GM19395 (cell line): ENCODE measurements at regions not wholly inside any gene's neighbourhood (a gene's known extent, or its start where the extent isn't known, plus 50 kb on each side); places are given as distances from the start of the nearest gene placed in this dataset.

Source experiments
- ATAC-seq: cut with Tn5 transposase; IDR thresholded peaks from one replicate; pipeline ENCODE4 v1.9.1; 2021; ENCODE audit warnings: mild to moderate bottlenecking, moderate library complexity; ENCODE audit not compliant: unreplicated experiment

- ATAC-seq, result no peak
Measured at GRCh38 chr11:92692826-92693546, 276.5 kb upstream of the MTNR1B start.

GRCh38 chr11:92696076-92696475 is 273.4 kb upstream of the MTNR1B start:
- no peak for ATAC-seq

GRCh38 chr11:92697461-92698312 is 271.8 kb upstream of the MTNR1B start:
- no peak for ATAC-seq

GRCh38 chr11:92698742-92699141 is 270.7 kb upstream of the MTNR1B start:
- no peak for ATAC-seq

GRCh38 chr11:92702037-92702804 is 267.2 kb upstream of the MTNR1B start:
- ATAC-seq, result no peak

GRCh38 chr11:92702805-92703448 is 266.5 kb upstream of the MTNR1B start:
- ATAC-seq, result no peak

GRCh38 chr11:92703449-92703830 is 266.0 kb upstream of the MTNR1B start:
- ATAC-seq, result no peak

GRCh38 chr11:92707173-92707619 is 262.3 kb upstream of the MTNR1B start:
- no peak for ATAC-seq

- ATAC-seq, result no peak
Measured at GRCh38 chr11:92707665-92708064, 261.8 kb upstream of the MTNR1B start.

GRCh38 chr11:92709329-92709728 is 260.1 kb upstream of the MTNR1B start:
- no peak for ATAC-seq

- no peak for ATAC-seq
Measured at GRCh38 chr11:92711926-92712325, 257.5 kb upstream of the MTNR1B start.

- no peak for ATAC-seq
Measured at GRCh38 chr11:92714111-92714510, 255.3 kb upstream of the MTNR1B start.

GRCh38 chr11:92717240-92717639 is 252.2 kb upstream of the MTNR1B start:
- no peak for ATAC-seq

GRCh38 chr11:92720385-92720784 is 249.1 kb upstream of the MTNR1B start:
- no peak for ATAC-seq

GRCh38 chr11:92725352-92725751 is 244.1 kb upstream of the MTNR1B start:
- no peak for ATAC-seq

- ATAC-seq, result no peak
Measured at GRCh38 chr11:92727123-92727522, 242.3 kb upstream of the MTNR1B start.

GRCh38 chr11:92727769-92728168 is 241.7 kb upstream of the MTNR1B start:
- ATAC-seq, result no peak

- ATAC-seq, result no peak
Measured at GRCh38 chr11:92728628-92729027, 240.8 kb upstream of the MTNR1B start.

GRCh38 chr11:92735039-92735438 is 234.4 kb upstream of the MTNR1B start:
- ATAC-seq, result no peak

GRCh38 chr11:92738276-92738675 is 231.2 kb upstream of the MTNR1B start:
- ATAC-seq, result no peak

- no peak for ATAC-seq
Measured at GRCh38 chr11:92739041-92739440, 230.4 kb upstream of the MTNR1B start.
